Hepatic stellate cell (primary cell): ENCODE measurements at regions not wholly inside any gene's neighbourhood (a gene's known extent, or its start where the extent isn't known, plus 50 kb on each side); places are given as distances from the start of the nearest gene placed in this dataset.

Source experiments
- DNase-seq: peaks from one replicate; pipeline ENCODE4 v3.0.0; 2011; ENCODE audit warnings: low spot score

- DNase-seq: no peak
Observed at GRCh38 chr15:96672629-96673028, 342.1 kb downstream of the NR2F2 start.

- DNase-seq: no peak
Observed at GRCh38 chr15:96678386-96678785, 347.9 kb downstream of the NR2F2 start.

GRCh38 chr15:96687388-96688107, 357.0 kb downstream of the NR2F2 start:
- no peak for DNase-seq

GRCh38 chr15:96690733-96691132, 360.2 kb downstream of the NR2F2 start:
- DNase-seq: no peak

- DNase-seq: no peak
Observed at GRCh38 chr15:96692826-96693225, 362.3 kb downstream of the NR2F2 start.

GRCh38 chr15:96693515-96693914, 363.0 kb downstream of the NR2F2 start:
- DNase-seq: no peak

- no peak for DNase-seq
Observed at GRCh38 chr15:96693990-96694517, 363.6 kb downstream of the NR2F2 start.

GRCh38 chr15:96695426-96695825, 364.9 kb downstream of the NR2F2 start:
- DNase-seq: no peak

- no peak for DNase-seq
Observed at GRCh38 chr15:96699871-96700401, 369.4 kb downstream of the NR2F2 start.

- DNase-seq: no peak
Observed at GRCh38 chr15:96700555-96700954, 370.1 kb downstream of the NR2F2 start.

GRCh38 chr15:96701443-96701842, 370.9 kb downstream of the NR2F2 start:
- DNase-seq: no peak

- DNase-seq: no peak
Observed at GRCh38 chr15:96701877-96702276, 371.4 kb downstream of the NR2F2 start.

GRCh38 chr15:96702589-96702988, 372.1 kb downstream of the NR2F2 start:
- no peak for DNase-seq

GRCh38 chr15:96703091-96703490, 372.6 kb downstream of the NR2F2 start:
- DNase-seq: no peak

GRCh38 chr15:96703794-96704550, 373.5 kb downstream of the NR2F2 start:
- DNase-seq: no peak

- DNase-seq: no peak
Observed at GRCh38 chr15:96716075-96716474, 385.6 kb downstream of the NR2F2 start.

GRCh38 chr15:96716478-96716877, 386.0 kb downstream of the NR2F2 start:
- DNase-seq: no peak

- DNase-seq: no peak
Observed at GRCh38 chr15:96720251-96720650, 389.8 kb downstream of the NR2F2 start.

- no peak for DNase-seq
Observed at GRCh38 chr15:96720656-96721055, 390.2 kb downstream of the NR2F2 start.

GRCh38 chr15:96728591-96728990, 398.1 kb downstream of the NR2F2 start:
- DNase-seq: no peak

- no peak for DNase-seq
Observed at GRCh38 chr15:96732704-96733103, 402.2 kb downstream of the NR2F2 start.

GRCh38 chr15:96733721-96734120, 403.2 kb downstream of the NR2F2 start:
- DNase-seq: no peak

GRCh38 chr15:96735632-96736240, 405.2 kb downstream of the NR2F2 start:
- DNase-seq: no peak
